ENCODE measurements at regions not wholly inside any gene's neighbourhood (a gene's known extent, or its start where the extent isn't known, plus 50 kb on each side); places are given as distances from the start of the nearest gene placed in this dataset.

DNA sequence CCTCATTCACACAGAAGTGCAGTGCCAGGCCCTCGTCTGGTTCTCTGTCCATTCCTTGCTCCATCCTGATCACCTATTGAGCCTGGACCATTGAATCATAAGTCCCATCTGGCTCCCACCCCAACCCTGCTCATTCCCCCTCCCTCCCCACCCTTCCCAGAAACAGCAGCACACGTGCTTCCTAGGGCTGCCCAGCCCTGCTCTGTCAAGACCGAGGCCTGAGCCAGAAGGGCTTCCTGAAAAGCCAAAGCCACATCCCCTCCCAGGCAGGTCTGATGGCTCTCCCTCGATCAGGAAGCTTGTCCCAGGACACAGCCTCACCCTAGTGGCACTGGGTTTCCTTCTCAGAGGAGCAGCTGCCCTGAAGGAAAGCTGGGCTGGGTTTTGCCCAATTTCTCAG lies 79.8 kb upstream of the FZD7 start:
- Histone ChIP-seq H3K27me3 (ENCODE audit: control insufficient read depth, insufficient read depth, low read length) (no peaks in the 10 kb centered on the region), H3K9me3 (ENCODE audit: control insufficient read depth, insufficient read depth, low read depth, low read length) (no peaks in the 10 kb centered on the region), H3K36me3 (ENCODE audit: control insufficient read depth, insufficient read depth, low read length) (no peaks in the 10 kb centered on the region), H3K4me3 (ENCODE audit: low read depth in 2 of 2, low read length in 2 of 2) (no peak overlapping the region), H3K27ac (ENCODE audit: low read length) (no peak overlapping the region), H3K4me1 (ENCODE audit: control insufficient read depth, insufficient read depth, low read length) (no peaks in the 10 kb centered on the region)
- ChIA-PET POLR2A (no interaction called here), CTCF (no interaction called here)
- intact Hi-C loops (cut with micrococcal nuclease; ENCODE audit: unreplicated experiment), result no loop called here
- in situ Hi-C loops (cut with HindIII; ENCODE audit: low pct_unique_long_range_greater_than_20kb, low sequenced_read_pairs), result no loop called here
- no TSS peak for BruUV-seq (replicated peaks)
- TF ChIP-seq TCF7L2 (IDR thresholded peaks at IDR 0.05; ENCODE audit: low read depth, low read length), result no peak
- no peak for TF ChIP-seq POLR2AphosphoS5 (IDR thresholded peaks at IDR 0.05; ENCODE audit: low read depth, low read length)
- TF ChIP-seq, protein P1, sequence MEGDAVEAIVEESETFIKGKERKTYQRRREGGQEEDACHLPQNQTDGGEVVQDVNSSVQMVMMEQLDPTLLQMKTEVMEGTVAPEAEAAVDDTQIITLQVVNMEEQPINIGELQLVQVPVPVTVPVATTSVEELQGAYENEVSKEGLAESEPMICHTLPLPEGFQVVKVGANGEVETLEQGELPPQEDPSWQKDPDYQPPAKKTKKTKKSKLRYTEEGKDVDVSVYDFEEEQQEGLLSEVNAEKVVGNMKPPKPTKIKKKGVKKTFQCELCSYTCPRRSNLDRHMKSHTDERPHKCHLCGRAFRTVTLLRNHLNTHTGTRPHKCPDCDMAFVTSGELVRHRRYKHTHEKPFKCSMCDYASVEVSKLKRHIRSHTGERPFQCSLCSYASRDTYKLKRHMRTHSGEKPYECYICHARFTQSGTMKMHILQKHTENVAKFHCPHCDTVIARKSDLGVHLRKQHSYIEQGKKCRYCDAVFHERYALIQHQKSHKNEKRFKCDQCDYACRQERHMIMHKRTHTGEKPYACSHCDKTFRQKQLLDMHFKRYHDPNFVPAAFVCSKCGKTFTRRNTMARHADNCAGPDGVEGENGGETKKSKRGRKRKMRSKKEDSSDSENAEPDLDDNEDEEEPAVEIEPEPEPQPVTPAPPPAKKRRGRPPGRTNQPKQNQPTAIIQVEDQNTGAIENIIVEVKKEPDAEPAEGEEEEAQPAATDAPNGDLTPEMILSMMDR (IDR thresholded peaks at IDR 0.05), result no peak
- TF ChIP-seq SIN3A (IDR thresholded peaks at IDR 0.05; ENCODE audit: borderline replicate concordance, insufficient read depth, low read depth, low read length), result no peak
- TF ChIP-seq, protein P2, sequence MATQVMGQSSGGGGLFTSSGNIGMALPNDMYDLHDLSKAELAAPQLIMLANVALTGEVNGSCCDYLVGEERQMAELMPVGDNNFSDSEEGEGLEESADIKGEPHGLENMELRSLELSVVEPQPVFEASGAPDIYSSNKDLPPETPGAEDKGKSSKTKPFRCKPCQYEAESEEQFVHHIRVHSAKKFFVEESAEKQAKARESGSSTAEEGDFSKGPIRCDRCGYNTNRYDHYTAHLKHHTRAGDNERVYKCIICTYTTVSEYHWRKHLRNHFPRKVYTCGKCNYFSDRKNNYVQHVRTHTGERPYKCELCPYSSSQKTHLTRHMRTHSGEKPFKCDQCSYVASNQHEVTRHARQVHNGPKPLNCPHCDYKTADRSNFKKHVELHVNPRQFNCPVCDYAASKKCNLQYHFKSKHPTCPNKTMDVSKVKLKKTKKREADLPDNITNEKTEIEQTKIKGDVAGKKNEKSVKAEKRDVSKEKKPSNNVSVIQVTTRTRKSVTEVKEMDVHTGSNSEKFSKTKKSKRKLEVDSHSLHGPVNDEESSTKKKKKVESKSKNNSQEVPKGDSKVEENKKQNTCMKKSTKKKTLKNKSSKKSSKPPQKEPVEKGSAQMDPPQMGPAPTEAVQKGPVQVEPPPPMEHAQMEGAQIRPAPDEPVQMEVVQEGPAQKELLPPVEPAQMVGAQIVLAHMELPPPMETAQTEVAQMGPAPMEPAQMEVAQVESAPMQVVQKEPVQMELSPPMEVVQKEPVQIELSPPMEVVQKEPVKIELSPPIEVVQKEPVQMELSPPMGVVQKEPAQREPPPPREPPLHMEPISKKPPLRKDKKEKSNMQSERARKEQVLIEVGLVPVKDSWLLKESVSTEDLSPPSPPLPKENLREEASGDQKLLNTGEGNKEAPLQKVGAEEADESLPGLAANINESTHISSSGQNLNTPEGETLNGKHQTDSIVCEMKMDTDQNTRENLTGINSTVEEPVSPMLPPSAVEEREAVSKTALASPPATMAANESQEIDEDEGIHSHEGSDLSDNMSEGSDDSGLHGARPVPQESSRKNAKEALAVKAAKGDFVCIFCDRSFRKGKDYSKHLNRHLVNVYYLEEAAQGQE (IDR thresholded peaks at IDR 0.05; ENCODE audit: insufficient read depth in 1 of 2, low read depth in 2 of 2, low read length in 1 of 2), result no peak
- no peak for ATAC-seq
- no peak for DNase-seq (ENCODE audit: low read depth, low spot score)

- no peaks in the 10 kb centered on the region for H3K27me3 ChIP-seq (ENCODE audit: control insufficient read depth, insufficient read depth, low read length)
- CTCF ChIA-PET, result no interaction called here
- in situ Hi-C loops (cut with HindIII; ENCODE audit: low pct_unique_long_range_greater_than_20kb, low sequenced_read_pairs), result no loop called here
- H3K9me3 ChIP-seq (ENCODE audit: control insufficient read depth, insufficient read depth, low read depth, low read length), result no peaks in the 10 kb centered on the region
- ATAC-seq (no peak), DNase-seq (ENCODE audit: low read depth, low spot score) (no peak)
- no peaks in the 10 kb centered on the region for H3K36me3 ChIP-seq (ENCODE audit: control insufficient read depth, insufficient read depth, low read length)
- H3K27ac ChIP-seq (ENCODE audit: low read length), result no peak overlapping the region; the same call in 1 of the 2 replicates
- intact Hi-C loops (cut with micrococcal nuclease; ENCODE audit: unreplicated experiment), result no loop called here
- TF ChIP-seq POLR2AphosphoS5 (IDR thresholded peaks at IDR 0.05; ENCODE audit: low read depth, low read length) (no peak), SIN3A (IDR thresholded peaks at IDR 0.05; ENCODE audit: borderline replicate concordance, insufficient read depth, low read depth, low read length) (no peak), TCF7L2 (IDR thresholded peaks at IDR 0.05; ENCODE audit: low read depth, low read length) (no peak)
- TF ChIP-seq, protein P2 (IDR thresholded peaks at IDR 0.05; ENCODE audit: insufficient read depth in 1 of 2, low read depth in 2 of 2, low read length in 1 of 2), result no peak
- TF ChIP-seq, protein P1 (IDR thresholded peaks at IDR 0.05), result no peak
- POLR2A ChIA-PET, result no interaction called here
- H3K4me3 ChIP-seq (ENCODE audit: low read depth in 2 of 2, low read length in 2 of 2), result no peak overlapping the region
- H3K4me1 ChIP-seq (ENCODE audit: control insufficient read depth, insufficient read depth, low read length), result no peaks in the 10 kb centered on the region
- no TSS peak for BruUV-seq (replicated peaks)
These were observed 78.4 kb upstream of the FZD7 start for GRCh38 chr2:201955231-201955630.
